GM18873 (cell line): ENCODE measurements at regions not wholly inside any gene's neighbourhood (a gene's known extent, or its start where the extent isn't known, plus 50 kb on each side); places are given as distances from the start of the nearest gene placed in this dataset.
A peak's percentile ranks its signal among the peaks of the same experiment; 100 is the strongest.

Source experiments
- ATAC-seq: cut with Tn5 transposase; IDR thresholded peaks from one replicate; pipeline ENCODE4 v1.9.1; 2021; ENCODE audit warnings: mild to moderate bottlenecking, moderate library complexity, moderate number of reproducible peaks; ENCODE audit not compliant: unreplicated experiment, low FRiP score

GRCh38 chr1:181364801-181365200 lies 118.5 kb upstream of the CACNA1E start:
- ATAC-seq = no peak

- no peak for ATAC-seq
Measured at GRCh38 chr1:181366910-181367309, 116.4 kb upstream of the CACNA1E start.

GRCh38 chr1:181369416-181369815 lies 113.9 kb upstream of the CACNA1E start:
- no peak for ATAC-seq

GRCh38 chr1:181383695-181384094 lies 99.6 kb upstream of the CACNA1E start:
- ATAC-seq = no peak

- no peak for ATAC-seq
Measured at GRCh38 chr1:181386340-181386739, 97.0 kb upstream of the CACNA1E start.

- ATAC-seq = no peak
Measured at GRCh38 chr1:181386951-181387350, 96.4 kb upstream of the CACNA1E start.

GRCh38 chr1:181387702-181388101 lies 95.6 kb upstream of the CACNA1E start:
- ATAC-seq = no peak

- ATAC-seq = no peak
Measured at GRCh38 chr1:181390410-181391077, 92.8 kb upstream of the CACNA1E start.

- no peak for ATAC-seq
Measured at GRCh38 chr1:181391301-181391900, 91.9 kb upstream of the CACNA1E start.

GRCh38 chr1:181392133-181392532 lies 91.2 kb upstream of the CACNA1E start:
- ATAC-seq = no peak

GRCh38 chr1:181392613-181393220 lies 90.6 kb upstream of the CACNA1E start:
- no peak for ATAC-seq

GRCh38 chr1:181394766-181395165 lies 88.6 kb upstream of the CACNA1E start:
- no peak for ATAC-seq

GRCh38 chr1:181396171-181396670 lies 87.1 kb upstream of the CACNA1E start:
- ATAC-seq = no peak

- ATAC-seq = no peak
Measured at GRCh38 chr1:181396811-181397210, 86.5 kb upstream of the CACNA1E start.

- ATAC-seq = peak; percentile 71
Measured at GRCh38 chr1:181397845-181398244, 85.5 kb upstream of the CACNA1E start.

- ATAC-seq = peak; percentile 93
Measured at GRCh38 chr1:181398544-181398943, 84.8 kb upstream of the CACNA1E start.

- ATAC-seq = no peak
Measured at GRCh38 chr1:181405584-181405983, 77.7 kb upstream of the CACNA1E start.

GRCh38 chr1:181406989-181407388 lies 76.3 kb upstream of the CACNA1E start:
- ATAC-seq = no peak

GRCh38 chr1:181409981-181410380 lies 73.3 kb upstream of the CACNA1E start:
- ATAC-seq = no peak

- no peak for ATAC-seq
Measured at GRCh38 chr1:181412746-181413145, 70.6 kb upstream of the CACNA1E start.

GRCh38 chr1:181413195-181413815 lies 70.0 kb upstream of the CACNA1E start:
- no peak for ATAC-seq
